Chondrocyte (in vitro differentiated cells): ENCODE measurements at regions not wholly inside any gene's neighbourhood (a gene's known extent, or its start where the extent isn't known, plus 50 kb on each side); places are given as distances from the start of the nearest gene placed in this dataset.
"Not testable (repeated sequence)": the region's sequence is repeated elsewhere in the genome, so short reads cannot be mapped to it uniquely, and the experiment has no call there.

Source experiments
- DNase-seq: peaks from one replicate; pipeline ENCODE4 v3.0.0; 2021; ENCODE audit warnings: mixed read lengths, low spot score
- H3K27ac Mint-ChIP-seq: one replicate; pipeline ENCODE4 v1.8.0; 2021; ENCODE audit warnings: mild to moderate bottlenecking, moderate library complexity, mixed read lengths; ENCODE audit not compliant: unreplicated experiment
- H3K27me3 Mint-ChIP-seq: 2 replicates; pipeline ENCODE4 v1.8.0; 2021; ENCODE audit warnings: low read depth, mixed read lengths
- H3K36me3 Mint-ChIP-seq: 2 replicates; pipeline ENCODE4 v1.8.0; 2021; ENCODE audit warnings: low read depth, mixed read lengths
- H3K4me1 Mint-ChIP-seq: 2 replicates; pipeline ENCODE4 v1.8.0; 2021; ENCODE audit warnings: low read depth, mild to moderate bottlenecking, mixed read lengths
- H3K4me3 Mint-ChIP-seq: one replicate; pipeline ENCODE4 v1.8.0; 2021; ENCODE audit warnings: mild to moderate bottlenecking, moderate library complexity, mixed read lengths; ENCODE audit not compliant: unreplicated experiment
- H3K9me3 Mint-ChIP-seq: 2 replicates; pipeline ENCODE4 v1.8.0; 2021; ENCODE audit warnings: low read depth, mixed read lengths
- TF ChIP-seq, protein P1 (sequence below): fragments of 200-600 bp; sonication (generic); IDR thresholded peaks from 2 replicates; pipeline ENCODE4 v1.5.0; 2021; ENCODE audit warnings: antibody characterized with exemption, mild to moderate bottlenecking, moderate library complexity

DNA sequence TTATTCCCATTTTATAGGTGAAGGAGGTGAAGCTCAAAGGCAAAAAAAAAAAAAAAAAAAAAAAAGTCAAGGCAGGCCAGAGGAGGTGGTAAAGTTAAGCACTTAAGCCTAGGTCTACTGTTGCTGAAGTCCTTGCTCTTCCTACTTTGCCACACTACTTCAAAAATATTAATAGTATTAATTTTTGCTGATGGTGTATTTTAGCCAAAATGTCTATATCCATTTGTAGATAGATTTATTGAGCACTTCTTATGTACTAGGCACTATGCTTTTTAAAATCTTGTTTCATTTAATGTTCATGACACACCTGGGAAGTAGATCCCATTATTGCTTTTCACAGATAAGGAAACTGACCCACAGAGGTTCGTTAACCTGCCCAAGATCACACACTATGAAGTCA, 247.1 kb upstream of the P2RY1 start:
- H3K9me3 Mint-ChIP-seq, result no peaks in the 10 kb centered on the region

DNA sequence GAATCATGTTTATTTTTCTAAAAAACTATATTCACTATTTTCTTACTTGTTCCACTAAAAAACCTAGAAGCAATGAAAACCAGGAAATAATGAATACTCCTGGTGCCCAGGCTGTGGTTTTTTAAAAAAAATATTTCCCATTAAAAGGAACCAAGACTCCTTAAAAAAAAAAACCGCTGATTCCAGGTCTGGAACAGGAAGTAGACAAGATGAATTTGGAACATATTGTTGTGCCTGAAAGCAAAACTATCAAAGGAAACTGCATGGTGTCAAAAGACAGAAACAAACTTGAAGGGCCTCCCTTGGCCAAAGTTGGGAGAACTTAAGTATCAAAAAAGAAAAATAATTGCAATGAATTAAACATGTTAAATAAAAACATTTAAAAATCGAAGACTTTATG, 245.3 kb upstream of the P2RY1 start:
- H3K36me3 Mint-ChIP-seq, result no peaks in the 10 kb centered on the region
- TF ChIP-seq, protein P1, sequence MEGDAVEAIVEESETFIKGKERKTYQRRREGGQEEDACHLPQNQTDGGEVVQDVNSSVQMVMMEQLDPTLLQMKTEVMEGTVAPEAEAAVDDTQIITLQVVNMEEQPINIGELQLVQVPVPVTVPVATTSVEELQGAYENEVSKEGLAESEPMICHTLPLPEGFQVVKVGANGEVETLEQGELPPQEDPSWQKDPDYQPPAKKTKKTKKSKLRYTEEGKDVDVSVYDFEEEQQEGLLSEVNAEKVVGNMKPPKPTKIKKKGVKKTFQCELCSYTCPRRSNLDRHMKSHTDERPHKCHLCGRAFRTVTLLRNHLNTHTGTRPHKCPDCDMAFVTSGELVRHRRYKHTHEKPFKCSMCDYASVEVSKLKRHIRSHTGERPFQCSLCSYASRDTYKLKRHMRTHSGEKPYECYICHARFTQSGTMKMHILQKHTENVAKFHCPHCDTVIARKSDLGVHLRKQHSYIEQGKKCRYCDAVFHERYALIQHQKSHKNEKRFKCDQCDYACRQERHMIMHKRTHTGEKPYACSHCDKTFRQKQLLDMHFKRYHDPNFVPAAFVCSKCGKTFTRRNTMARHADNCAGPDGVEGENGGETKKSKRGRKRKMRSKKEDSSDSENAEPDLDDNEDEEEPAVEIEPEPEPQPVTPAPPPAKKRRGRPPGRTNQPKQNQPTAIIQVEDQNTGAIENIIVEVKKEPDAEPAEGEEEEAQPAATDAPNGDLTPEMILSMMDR, result no peak
- H3K9me3 Mint-ChIP-seq, result no peaks in the 10 kb centered on the region
- no peaks in the 10 kb centered on the region for H3K27me3 Mint-ChIP-seq
- H3K4me3 Mint-ChIP-seq, result no peak overlapping the region
- no peak for DNase-seq
- no peaks in the 10 kb centered on the region for H3K4me1 Mint-ChIP-seq
- H3K27ac Mint-ChIP-seq, result no peak overlapping the region

More for the DNA sequence above, 247.1 kb upstream of the P2RY1 start:
- no peaks in the 10 kb centered on the region for H3K36me3 Mint-ChIP-seq
- H3K27ac Mint-ChIP-seq, result no peak overlapping the region
- no peak overlapping the region for H3K4me3 Mint-ChIP-seq
- TF ChIP-seq, protein P1, result no peak
- no peak for DNase-seq
- H3K27me3 Mint-ChIP-seq, result no peaks in the 10 kb centered on the region
- no peaks in the 10 kb centered on the region for H3K4me1 Mint-ChIP-seq

DNA sequence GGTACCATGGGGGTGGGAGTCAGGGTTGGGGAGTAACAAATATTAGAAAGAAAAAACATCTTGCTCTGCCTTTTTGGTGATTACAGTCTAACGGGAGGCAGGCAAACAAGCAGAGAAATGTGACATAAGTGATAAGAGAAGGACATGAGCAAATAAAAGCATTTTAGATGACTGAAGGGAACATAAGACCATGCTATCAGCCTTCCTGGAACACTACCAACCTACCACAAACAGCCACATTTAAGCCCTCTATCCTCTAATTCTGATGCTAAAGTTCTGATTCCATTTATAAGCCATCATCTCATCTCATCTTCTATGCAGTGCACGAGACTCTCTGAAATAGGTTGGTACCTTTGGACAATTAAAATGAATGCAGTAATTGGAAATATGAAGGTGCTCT, 243.4 kb upstream of the P2RY1 start:
- no peak overlapping the region for H3K4me3 Mint-ChIP-seq
- no peaks in the 10 kb centered on the region for H3K36me3 Mint-ChIP-seq
- no peaks in the 10 kb centered on the region for H3K27me3 Mint-ChIP-seq
- H3K9me3 Mint-ChIP-seq, result no peaks in the 10 kb centered on the region
- no peak for DNase-seq
- H3K27ac Mint-ChIP-seq, result no peak overlapping the region
- TF ChIP-seq, protein P1, result no peak
- H3K4me1 Mint-ChIP-seq, result peaks cover 8% of the 10 kb centered on the region

GRCh38 chr3:152593242-152593641, 241.7 kb upstream of the P2RY1 start:
- H3K27ac Mint-ChIP-seq, result no peak overlapping the region
- no peak for DNase-seq
- peaks cover 16% of the 10 kb centered on the region for H3K4me1 Mint-ChIP-seq
- H3K9me3 Mint-ChIP-seq, result no peaks in the 10 kb centered on the region
- no peak overlapping the region for H3K4me3 Mint-ChIP-seq
- TF ChIP-seq, protein P1, result no peak
- no peaks in the 10 kb centered on the region for H3K27me3 Mint-ChIP-seq
- no peaks in the 10 kb centered on the region for H3K36me3 Mint-ChIP-seq

GRCh38 chr3:152595975-152596821, 238.7 kb upstream of the P2RY1 start:
- TF ChIP-seq, protein P1, result no peak
- Mint-ChIP-seq H3K4me3 (peak overlapping the region; percentile 26), H3K36me3 (no peaks in the 10 kb centered on the region), H3K27ac (peak overlapping the region; percentile 3), H3K27me3 (no peaks in the 10 kb centered on the region), H3K9me3 (no peaks in the 10 kb centered on the region), H3K4me1 (peaks cover 16% of the 10 kb centered on the region)
- DNase-seq, result no peak

- not testable (repeated sequence) for H3K27ac Mint-ChIP-seq, H3K36me3 Mint-ChIP-seq, DNase-seq, H3K27me3 Mint-ChIP-seq, H3K4me3 Mint-ChIP-seq, H3K9me3 Mint-ChIP-seq
- H3K4me1 Mint-ChIP-seq, result peaks cover 16% of the 10 kb centered on the region
Observed at GRCh38 chr3:152596832-152597231, 238.1 kb upstream of the P2RY1 start.
